DOHH2 (cell line): ENCODE measurements at regions not wholly inside any gene's neighbourhood (a gene's known extent, or its start where the extent isn't known, plus 50 kb on each side); places are given as distances from the start of the nearest gene placed in this dataset.

Source experiments
- H3F3A ChIP-seq: fragments of 200-600 bp; sonication (generic), shearing (Covaris generic); 2 replicates; pipeline ENCODE4 v1.6.0; 2016; ENCODE audit warnings: antibody characterized with exemption, mild to moderate bottlenecking; ENCODE audit not compliant: control insufficient read depth, insufficient read depth
- H3K27ac ChIP-seq: fragments of 200-600 bp; sonication (generic); 2 replicates; pipeline ENCODE4 v1.5.1; 2014; ENCODE audit warnings: low read depth, mild to moderate bottlenecking, low read length, moderate library complexity
- H3K27me3 ChIP-seq: fragments of 200-600 bp; sonication (generic); 2 replicates; pipeline ENCODE4 v1.6.1; 2014; ENCODE audit warnings: mild to moderate bottlenecking, low read length, mixed read lengths; ENCODE audit not compliant: control insufficient read depth
- H3K36me3 ChIP-seq: fragments of 200-600 bp; sonication (generic); 2 replicates; pipeline ENCODE4 v1.6.1; 2014; ENCODE audit warnings: mild to moderate bottlenecking, low read length, moderate library complexity, mixed read lengths; ENCODE audit not compliant: control insufficient read depth
- H3K4me1 ChIP-seq: fragments of 200-600 bp; sonication (generic); 2 replicates; pipeline ENCODE4 v1.6.1; 2014; ENCODE audit warnings: mild to moderate bottlenecking, low read length, mixed read lengths; ENCODE audit not compliant: control insufficient read depth
- H3K4me2 ChIP-seq: fragments of 200-600 bp; sonication (generic); 2 replicates; pipeline ENCODE4 v1.6.0; 2014; ENCODE audit warnings: mild to moderate bottlenecking, low read length, moderate library complexity
- H3K4me3 ChIP-seq: fragments of 200-600 bp; sonication (generic); 2 replicates; pipeline ENCODE4 v1.5.1; 2014; ENCODE audit warnings: mild to moderate bottlenecking, low read length, mixed read lengths
- H3K79me2 ChIP-seq: fragments of 200-600 bp; sonication (generic); 2 replicates; pipeline ENCODE4 v1.6.1; 2014; ENCODE audit warnings: mild to moderate bottlenecking, low read length, mixed read lengths; ENCODE audit not compliant: control insufficient read depth
- H3K9me2 ChIP-seq: fragments of 200-600 bp; sonication (generic); replicated peaks from 2 replicates; pipeline ENCODE4 v1.6.1; 2014; ENCODE audit warnings: mild to moderate bottlenecking, low read length, mixed read lengths; ENCODE audit not compliant: control insufficient read depth
- H3K9me3 ChIP-seq: fragments of 200-600 bp; sonication (generic); 2 replicates; pipeline ENCODE4 v1.6.1; 2014; ENCODE audit warnings: antibody characterized with exemption, low read length, mixed read lengths; ENCODE audit not compliant: control insufficient read depth, insufficient read depth
- H4K20me1 ChIP-seq: fragments of 200-600 bp; sonication (generic); 2 replicates; pipeline ENCODE4 v1.6.0; 2014; ENCODE audit warnings: low read depth, mild to moderate bottlenecking, antibody characterized with exemption, low read length, moderate library complexity; ENCODE audit not compliant: control insufficient read depth, insufficient read depth
- EZH2phosphoT487 ChIP-seq: fragments of 200-600 bp; sonication (generic); IDR thresholded peaks from 2 replicates; pipeline ENCODE4 v1.6.1; 2017; ENCODE audit warnings: borderline replicate concordance, mild to moderate bottlenecking, antibody characterized with exemption, low read length, moderate library complexity, mixed read lengths
- TF ChIP-seq, protein P1 (sequence below): fragments of 200-600 bp; sonication (generic); IDR thresholded peaks from one replicate; pipeline ENCODE4 v1.5.1; 2014; ENCODE audit warnings: antibody characterized with exemption, mild to moderate bottlenecking, low read depth, low read length; ENCODE audit not compliant: poor library complexity, severe bottlenecking

DNA sequence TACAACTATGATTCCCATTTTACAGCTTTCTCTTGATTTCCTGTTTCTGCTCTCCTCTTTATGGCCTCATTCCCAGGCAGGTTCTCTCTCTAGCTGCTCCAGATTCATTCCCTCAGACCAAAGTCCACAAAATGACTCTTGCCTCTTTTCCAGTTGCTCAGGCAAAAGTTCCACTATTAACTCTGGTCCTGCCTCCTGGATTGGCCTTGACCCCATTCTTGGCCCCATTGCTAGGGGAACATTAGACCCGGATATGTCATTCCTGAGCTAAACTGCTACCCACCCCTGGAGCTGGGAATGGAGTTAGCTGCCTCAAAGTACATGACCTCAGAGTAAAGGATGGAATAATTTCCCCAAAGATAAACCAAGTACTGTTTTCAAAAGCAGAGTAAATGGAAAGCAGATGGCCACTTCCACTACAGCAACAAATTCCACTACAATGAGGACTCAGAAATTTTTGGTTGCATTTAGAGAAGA lies 73.0 kb upstream of the GAP43 start:
- TF ChIP-seq, protein P1, sequence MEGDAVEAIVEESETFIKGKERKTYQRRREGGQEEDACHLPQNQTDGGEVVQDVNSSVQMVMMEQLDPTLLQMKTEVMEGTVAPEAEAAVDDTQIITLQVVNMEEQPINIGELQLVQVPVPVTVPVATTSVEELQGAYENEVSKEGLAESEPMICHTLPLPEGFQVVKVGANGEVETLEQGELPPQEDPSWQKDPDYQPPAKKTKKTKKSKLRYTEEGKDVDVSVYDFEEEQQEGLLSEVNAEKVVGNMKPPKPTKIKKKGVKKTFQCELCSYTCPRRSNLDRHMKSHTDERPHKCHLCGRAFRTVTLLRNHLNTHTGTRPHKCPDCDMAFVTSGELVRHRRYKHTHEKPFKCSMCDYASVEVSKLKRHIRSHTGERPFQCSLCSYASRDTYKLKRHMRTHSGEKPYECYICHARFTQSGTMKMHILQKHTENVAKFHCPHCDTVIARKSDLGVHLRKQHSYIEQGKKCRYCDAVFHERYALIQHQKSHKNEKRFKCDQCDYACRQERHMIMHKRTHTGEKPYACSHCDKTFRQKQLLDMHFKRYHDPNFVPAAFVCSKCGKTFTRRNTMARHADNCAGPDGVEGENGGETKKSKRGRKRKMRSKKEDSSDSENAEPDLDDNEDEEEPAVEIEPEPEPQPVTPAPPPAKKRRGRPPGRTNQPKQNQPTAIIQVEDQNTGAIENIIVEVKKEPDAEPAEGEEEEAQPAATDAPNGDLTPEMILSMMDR, result no peak
- no peak overlapping the region for H3K27ac ChIP-seq

DNA sequence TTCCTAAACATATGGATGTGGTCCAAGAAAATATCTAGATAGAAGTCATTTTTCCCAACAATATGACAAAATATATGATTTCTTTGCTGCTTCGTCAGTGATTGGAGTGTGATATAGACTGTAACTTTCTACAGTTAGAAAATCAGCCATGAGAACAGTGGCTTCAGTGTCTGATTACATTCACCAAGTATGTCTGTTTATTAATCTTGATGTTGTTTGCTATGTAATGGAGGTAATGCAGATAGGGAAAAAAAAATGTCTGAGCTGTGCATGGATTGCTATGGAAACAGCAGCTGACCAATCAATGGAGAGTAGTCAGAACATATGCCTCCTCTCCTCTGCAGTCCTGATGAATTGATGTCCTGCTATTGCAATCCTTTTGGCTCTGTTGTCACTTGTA lies 72.3 kb upstream of the GAP43 start:
- H3K36me3 ChIP-seq, result no peaks in the 10 kb centered on the region
- H3K27me3 ChIP-seq, result no peaks in the 10 kb centered on the region
- no peaks in the 10 kb centered on the region for H3F3A ChIP-seq
- H3K4me3 ChIP-seq, result no peak overlapping the region
- no peak overlapping the region for H3K4me2 ChIP-seq
- no peaks in the 10 kb centered on the region for H3K79me2 ChIP-seq
- TF ChIP-seq, protein P1, result no peak
- no peak for TF ChIP-seq EZH2phosphoT487
- H4K20me1 ChIP-seq, result no peaks in the 10 kb centered on the region
- H3K27ac ChIP-seq, result no peak overlapping the region
- no peaks in the 10 kb centered on the region for H3K9me2 ChIP-seq
- no peaks in the 10 kb centered on the region for H3K4me1 ChIP-seq
- H3K9me3 ChIP-seq, result no peaks in the 10 kb centered on the region

More for the DNA sequence above, 73.0 kb upstream of the GAP43 start:
- Histone ChIP-seq H3K9me2 (no peaks in the 10 kb centered on the region), H3K36me3 (no peaks in the 10 kb centered on the region), H3K9me3 (no peaks in the 10 kb centered on the region), H3K79me2 (no peaks in the 10 kb centered on the region), H3K4me1 (no peaks in the 10 kb centered on the region), H3F3A (no peaks in the 10 kb centered on the region), H3K4me2 (no peak overlapping the region), H4K20me1 (no peaks in the 10 kb centered on the region), H3K27me3 (no peaks in the 10 kb centered on the region), H3K4me3 (no peak overlapping the region)

DNA sequence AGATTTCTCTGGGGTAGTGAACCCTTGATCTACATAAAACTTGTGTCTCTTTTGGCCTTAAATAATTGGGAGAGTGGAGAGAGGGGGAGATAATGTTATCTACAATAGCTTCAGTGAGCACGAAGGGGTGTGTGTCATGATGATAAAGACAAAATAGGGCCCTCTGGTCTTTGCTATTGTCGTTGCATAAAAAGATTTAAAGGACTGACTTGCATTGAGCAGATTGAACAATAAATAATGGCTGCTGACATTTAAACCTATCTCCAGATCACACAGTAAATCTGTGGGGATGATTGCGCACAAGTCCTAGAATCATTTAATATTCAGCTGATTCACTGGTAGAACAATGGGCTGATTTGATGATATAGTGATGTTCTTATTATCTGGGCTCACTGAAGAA lies 71.3 kb upstream of the GAP43 start:
- H3K27ac ChIP-seq, result no peak overlapping the region
- H3K4me2 ChIP-seq, result no peak overlapping the region
- H4K20me1 ChIP-seq, result no peaks in the 10 kb centered on the region
- H3K36me3 ChIP-seq, result no peaks in the 10 kb centered on the region
- H3K79me2 ChIP-seq, result no peaks in the 10 kb centered on the region
- no peaks in the 10 kb centered on the region for H3K9me2 ChIP-seq
- no peaks in the 10 kb centered on the region for H3K9me3 ChIP-seq
- no peak for TF ChIP-seq EZH2phosphoT487
- TF ChIP-seq, protein P1, result no peak
- H3K4me3 ChIP-seq, result no peak overlapping the region
- H3K27me3 ChIP-seq, result no peaks in the 10 kb centered on the region
- H3K4me1 ChIP-seq, result no peaks in the 10 kb centered on the region
- H3F3A ChIP-seq, result no peaks in the 10 kb centered on the region
